Memory B cell (primary cell): ENCODE measurements at regions not wholly inside any gene's neighbourhood (a gene's known extent, or its start where the extent isn't known, plus 50 kb on each side); places are given as distances from the start of the nearest gene placed in this dataset.

Experiments used
- ATAC-seq: fragments of 150-1000 bp; cut with Tn5 transposase; 2 replicates; pipeline ENCODE4 v1.10.0; 2021; ENCODE audit warnings: low read depth, mild to moderate bottlenecking, moderate library complexity
- DNase-seq, 2 donors: peaks; one replicate each; pipeline ENCODE4 v3.0.0; 2022; ENCODE audit warnings: low spot score in 2 of 2
- H3K27ac Mint-ChIP-seq: one replicate; pipeline ENCODE4 v1.8.0; 2022; ENCODE audit warnings: mild to moderate bottlenecking, moderate library complexity, mixed read lengths
- H3K27me3 Mint-ChIP-seq: one replicate; pipeline ENCODE4 v1.8.0; 2022; ENCODE audit warnings: mixed read lengths
- H3K36me3 Mint-ChIP-seq: one replicate; pipeline ENCODE4 v1.8.0; 2022; ENCODE audit warnings: mild to moderate bottlenecking, mixed read lengths
- H3K4me1 Mint-ChIP-seq: one replicate; pipeline ENCODE4 v1.8.0; 2022; ENCODE audit warnings: mixed read lengths
- H3K4me3 Mint-ChIP-seq: one replicate; pipeline ENCODE4 v1.8.0; 2022; ENCODE audit warnings: mild to moderate bottlenecking, moderate library complexity, mixed read lengths
- H3K9me3 Mint-ChIP-seq: one replicate; pipeline ENCODE4 v1.8.0; 2022; ENCODE audit warnings: mixed read lengths

GRCh38 chr7:41813286-41813685 is 110.4 kb upstream of the INHBA start:
- no peak for ATAC-seq
- DNase-seq: no peak
- Mint-ChIP-seq H3K36me3 (no peaks in the 10 kb centered on the region), H3K9me3 (no peaks in the 10 kb centered on the region), H3K27ac (no peak overlapping the region), H3K4me3 (no peak overlapping the region), H3K27me3 (no peaks in the 10 kb centered on the region), H3K4me1 (peaks cover 19% of the 10 kb centered on the region)

GRCh38 chr7:41811941-41812340 is 109.1 kb upstream of the INHBA start:
- DNase-seq (no peak), ATAC-seq (no peak)
- no peak overlapping the region for H3K27ac Mint-ChIP-seq
- H3K36me3 Mint-ChIP-seq: no peaks in the 10 kb centered on the region
- H3K4me3 Mint-ChIP-seq: no peak overlapping the region
- no peaks in the 10 kb centered on the region for H3K9me3 Mint-ChIP-seq
- no peaks in the 10 kb centered on the region for H3K27me3 Mint-ChIP-seq
- H3K4me1 Mint-ChIP-seq: peaks cover 19% of the 10 kb centered on the region

- H3K4me3 Mint-ChIP-seq: no peak overlapping the region
- no peaks in the 10 kb centered on the region for H3K9me3 Mint-ChIP-seq
- DNase-seq (peak in 1 of 2 donors; percentile 5), ATAC-seq (peak; percentile 91)
- H3K27ac Mint-ChIP-seq: peak overlapping the region; percentile 21
- peaks cover 15% of the 10 kb centered on the region for H3K4me1 Mint-ChIP-seq
- no peaks in the 10 kb centered on the region for H3K27me3 Mint-ChIP-seq
- no peaks in the 10 kb centered on the region for H3K36me3 Mint-ChIP-seq
These were observed 107.2 kb upstream of the INHBA start for GRCh38 chr7:41809940-41810576.

GRCh38 chr7:41809529-41809939 is 106.6 kb upstream of the INHBA start:
- DNase-seq: no peak
- Mint-ChIP-seq H3K27me3 (no peaks in the 10 kb centered on the region), H3K9me3 (no peaks in the 10 kb centered on the region), H3K27ac (peak overlapping the region; percentile 21), H3K4me1 (peaks cover 12% of the 10 kb centered on the region), H3K36me3 (no peaks in the 10 kb centered on the region), H3K4me3 (no peak overlapping the region)
- ATAC-seq: no peak

- Mint-ChIP-seq H3K27ac (no peak overlapping the region), H3K27me3 (no peaks in the 10 kb centered on the region), H3K4me1 (peaks cover 12% of the 10 kb centered on the region), H3K4me3 (no peak overlapping the region), H3K36me3 (no peaks in the 10 kb centered on the region), H3K9me3 (no peaks in the 10 kb centered on the region)
- no peak for DNase-seq
- no peak for ATAC-seq
These were observed 106.2 kb upstream of the INHBA start for GRCh38 chr7:41809116-41809515.

- Mint-ChIP-seq H3K36me3 (no peaks in the 10 kb centered on the region), H3K27ac (no peak overlapping the region), H3K9me3 (no peaks in the 10 kb centered on the region), H3K4me1 (peaks cover 12% of the 10 kb centered on the region), H3K4me3 (no peak overlapping the region), H3K27me3 (no peaks in the 10 kb centered on the region)
- DNase-seq (no peak), ATAC-seq (no peak)
These were observed 105.7 kb upstream of the INHBA start for GRCh38 chr7:41808541-41808940.

GRCh38 chr7:41803569-41803968 is 100.7 kb upstream of the INHBA start:
- Mint-ChIP-seq H3K4me1 (no peaks in the 10 kb centered on the region), H3K27me3 (no peaks in the 10 kb centered on the region), H3K4me3 (no peak overlapping the region), H3K27ac (peak overlapping the region; percentile 7), H3K9me3 (no peaks in the 10 kb centered on the region), H3K36me3 (no peaks in the 10 kb centered on the region)
- DNase-seq: no peak
- ATAC-seq: no peak

- ATAC-seq: no peak
- DNase-seq: no peak
- Mint-ChIP-seq H3K27me3 (no peaks in the 10 kb centered on the region), H3K27ac (no peak overlapping the region), H3K4me3 (no peak overlapping the region), H3K4me1 (no peaks in the 10 kb centered on the region), H3K36me3 (no peaks in the 10 kb centered on the region), H3K9me3 (no peaks in the 10 kb centered on the region)
These were observed 93.4 kb upstream of the INHBA start for GRCh38 chr7:41796331-41796730.

- H3K9me3 Mint-ChIP-seq: no peaks in the 10 kb centered on the region
- H3K27me3 Mint-ChIP-seq: no peaks in the 10 kb centered on the region
- no peak overlapping the region for H3K4me3 Mint-ChIP-seq
- no peak for ATAC-seq
- H3K27ac Mint-ChIP-seq: no peak overlapping the region
- H3K36me3 Mint-ChIP-seq: no peaks in the 10 kb centered on the region
- DNase-seq: no peak
- H3K4me1 Mint-ChIP-seq: no peaks in the 10 kb centered on the region
These were observed 92.5 kb upstream of the INHBA start for GRCh38 chr7:41795276-41795833.

GRCh38 chr7:41793556-41793955 is 90.7 kb upstream of the INHBA start:
- ATAC-seq: no peak
- no peaks in the 10 kb centered on the region for H3K9me3 Mint-ChIP-seq
- no peaks in the 10 kb centered on the region for H3K4me1 Mint-ChIP-seq
- DNase-seq: no peak
- no peaks in the 10 kb centered on the region for H3K27me3 Mint-ChIP-seq
- H3K4me3 Mint-ChIP-seq: no peak overlapping the region
- no peak overlapping the region for H3K27ac Mint-ChIP-seq
- no peaks in the 10 kb centered on the region for H3K36me3 Mint-ChIP-seq

GRCh38 chr7:41792120-41792519 is 89.2 kb upstream of the INHBA start:
- ATAC-seq: no peak
- Mint-ChIP-seq H3K4me1 (no peaks in the 10 kb centered on the region), H3K27me3 (no peaks in the 10 kb centered on the region), H3K4me3 (no peak overlapping the region), H3K27ac (no peak overlapping the region), H3K9me3 (no peaks in the 10 kb centered on the region), H3K36me3 (no peaks in the 10 kb centered on the region)
- no peak for DNase-seq

- Mint-ChIP-seq H3K4me3 (no peak overlapping the region), H3K36me3 (no peaks in the 10 kb centered on the region), H3K4me1 (no peaks in the 10 kb centered on the region), H3K9me3 (no peaks in the 10 kb centered on the region), H3K27me3 (no peaks in the 10 kb centered on the region), H3K27ac (no peak overlapping the region)
- no peak for DNase-seq
- no peak for ATAC-seq
These were observed 85.7 kb upstream of the INHBA start for GRCh38 chr7:41788556-41788955.

GRCh38 chr7:41787651-41788350 is 84.9 kb upstream of the INHBA start:
- H3K27me3 Mint-ChIP-seq: no peaks in the 10 kb centered on the region
- H3K36me3 Mint-ChIP-seq: no peaks in the 10 kb centered on the region
- H3K4me3 Mint-ChIP-seq: no peak overlapping the region
- DNase-seq (no peak), ATAC-seq (no peak)
- H3K27ac Mint-ChIP-seq: no peak overlapping the region
- H3K9me3 Mint-ChIP-seq: no peaks in the 10 kb centered on the region
- H3K4me1 Mint-ChIP-seq: no peaks in the 10 kb centered on the region

- no peak overlapping the region for H3K27ac Mint-ChIP-seq
- no peak for ATAC-seq
- H3K36me3 Mint-ChIP-seq: no peaks in the 10 kb centered on the region
- H3K4me1 Mint-ChIP-seq: no peaks in the 10 kb centered on the region
- H3K4me3 Mint-ChIP-seq: no peak overlapping the region
- DNase-seq: no peak
- no peaks in the 10 kb centered on the region for H3K9me3 Mint-ChIP-seq
- no peaks in the 10 kb centered on the region for H3K27me3 Mint-ChIP-seq
These were observed 84.1 kb upstream of the INHBA start for GRCh38 chr7:41786944-41787343.

- Mint-ChIP-seq H3K27ac (no peak overlapping the region), H3K9me3 (no peaks in the 10 kb centered on the region)
- no peak for ATAC-seq
These were observed 83.5 kb upstream of the INHBA start for GRCh38 chr7:41786404-41786803.

More at GRCh38 chr7:41786404-41786803, 83.5 kb upstream of the INHBA start:
- no peaks in the 10 kb centered on the region for H3K27me3 Mint-ChIP-seq
- no peaks in the 10 kb centered on the region for H3K4me1 Mint-ChIP-seq
- no peaks in the 10 kb centered on the region for H3K36me3 Mint-ChIP-seq
- no peak overlapping the region for H3K4me3 Mint-ChIP-seq
- DNase-seq: no peak
